Glomerular visceral epithelial cell (primary cell): ENCODE measurements at regions not wholly inside any gene's neighbourhood (a gene's known extent, or its start where the extent isn't known, plus 50 kb on each side); places are given as distances from the start of the nearest gene placed in this dataset.

Experiments used
- DNase-seq: peaks from one replicate; pipeline ENCODE4 v3.0.0-alpha.2; 2016; ENCODE audit errors: extremely low spot score

DNA sequence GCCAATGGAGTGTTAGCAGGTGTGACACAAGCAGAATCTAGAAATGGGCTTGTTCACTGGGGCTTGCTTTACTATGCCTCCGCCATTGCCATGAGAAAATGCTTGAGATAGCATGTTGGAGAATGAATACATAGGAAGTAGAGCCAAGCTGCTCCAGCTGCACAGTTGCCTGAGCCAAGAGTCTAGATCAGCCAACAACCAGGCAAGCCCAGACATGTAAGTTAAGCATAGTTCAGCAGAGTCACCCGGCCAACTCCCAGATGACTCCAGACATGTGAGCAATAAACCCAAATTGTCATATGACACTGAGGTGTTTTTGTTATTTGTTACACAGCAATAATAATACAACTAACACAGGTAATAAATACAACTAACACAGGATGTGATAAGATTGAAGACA, 167.9 kb downstream of the HAO1 start:
- peak; percentile 4 for DNase-seq

DNA sequence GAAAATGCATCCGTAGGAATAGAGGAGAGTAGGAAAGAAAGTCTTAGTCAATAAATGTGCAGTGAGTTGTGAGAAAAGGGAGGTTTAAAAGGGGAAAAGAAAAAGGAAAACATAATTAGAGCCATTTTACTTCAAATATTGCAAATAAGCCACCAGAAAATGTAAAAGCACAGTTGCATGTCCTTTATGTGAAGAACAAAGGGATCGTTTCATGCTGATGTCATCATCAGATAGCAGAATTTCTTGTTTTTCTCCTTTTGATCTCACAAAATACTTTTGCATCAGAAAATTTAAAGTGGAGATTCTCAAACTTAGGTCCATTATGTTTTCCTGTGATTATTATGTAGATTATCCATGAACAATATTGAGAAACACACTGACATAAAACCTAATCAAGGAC, 166.7 kb downstream of the HAO1 start:
- no peak for DNase-seq

DNA sequence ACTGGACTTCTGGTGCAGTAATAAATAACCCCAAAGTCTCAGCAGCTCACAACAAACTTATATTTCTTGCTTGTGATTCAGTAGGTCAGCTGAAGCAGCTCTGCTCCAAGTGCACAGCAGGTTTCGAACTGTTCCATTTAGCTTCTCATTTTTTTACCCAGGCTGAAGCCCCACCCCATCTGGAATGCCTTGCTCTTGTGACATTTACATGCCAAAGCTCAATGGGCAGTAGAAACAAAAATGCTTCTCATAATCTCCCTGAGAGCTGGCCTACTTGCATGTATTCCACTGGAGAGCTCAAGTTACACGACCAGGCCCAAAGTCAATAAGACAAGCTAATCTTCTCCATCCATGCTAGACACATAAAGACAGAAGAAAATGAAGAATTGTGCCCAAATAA, 165.2 kb downstream of the HAO1 start:
- no peak for DNase-seq

DNA sequence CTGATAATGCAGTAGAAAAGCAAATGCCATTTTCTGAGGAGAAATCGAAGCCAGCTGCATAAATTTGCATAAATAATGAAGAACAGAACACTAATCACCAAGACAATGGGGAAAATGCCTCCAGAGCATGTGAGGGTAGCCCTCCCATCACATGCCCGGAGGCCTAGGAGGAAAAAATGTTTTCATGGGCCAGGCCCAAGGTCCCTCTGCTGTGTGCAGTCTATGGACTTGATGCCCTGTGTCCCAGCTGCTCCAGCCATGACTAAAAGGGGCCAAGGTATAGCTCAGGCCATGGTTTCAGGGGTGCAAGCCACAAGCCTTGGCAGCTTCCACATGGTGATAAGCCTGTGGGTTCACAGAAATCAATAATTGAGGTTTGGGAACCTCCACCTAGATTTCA, 164.1 kb downstream of the HAO1 start:
- DNase-seq = no peak

DNA sequence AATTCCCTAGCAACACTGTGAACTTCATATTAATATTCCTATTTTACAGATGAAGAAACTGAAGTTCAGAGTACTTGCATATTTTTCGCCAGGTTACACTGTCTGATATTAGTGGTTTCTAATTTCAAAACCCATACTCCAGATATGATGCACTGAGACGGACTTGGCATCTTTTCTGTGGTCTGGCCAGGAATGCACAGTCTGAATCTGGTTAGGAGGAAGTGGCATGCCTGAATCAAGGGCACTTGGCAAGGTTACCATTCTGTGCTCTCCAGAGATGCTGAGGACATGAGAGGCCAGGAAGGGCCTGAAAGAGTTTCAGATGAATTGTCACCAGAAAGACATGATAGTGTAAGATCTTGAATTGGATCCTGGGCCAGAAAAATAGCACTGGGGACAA, 150.1 kb downstream of the HAO1 start:
- peak; percentile 39 for DNase-seq

DNA sequence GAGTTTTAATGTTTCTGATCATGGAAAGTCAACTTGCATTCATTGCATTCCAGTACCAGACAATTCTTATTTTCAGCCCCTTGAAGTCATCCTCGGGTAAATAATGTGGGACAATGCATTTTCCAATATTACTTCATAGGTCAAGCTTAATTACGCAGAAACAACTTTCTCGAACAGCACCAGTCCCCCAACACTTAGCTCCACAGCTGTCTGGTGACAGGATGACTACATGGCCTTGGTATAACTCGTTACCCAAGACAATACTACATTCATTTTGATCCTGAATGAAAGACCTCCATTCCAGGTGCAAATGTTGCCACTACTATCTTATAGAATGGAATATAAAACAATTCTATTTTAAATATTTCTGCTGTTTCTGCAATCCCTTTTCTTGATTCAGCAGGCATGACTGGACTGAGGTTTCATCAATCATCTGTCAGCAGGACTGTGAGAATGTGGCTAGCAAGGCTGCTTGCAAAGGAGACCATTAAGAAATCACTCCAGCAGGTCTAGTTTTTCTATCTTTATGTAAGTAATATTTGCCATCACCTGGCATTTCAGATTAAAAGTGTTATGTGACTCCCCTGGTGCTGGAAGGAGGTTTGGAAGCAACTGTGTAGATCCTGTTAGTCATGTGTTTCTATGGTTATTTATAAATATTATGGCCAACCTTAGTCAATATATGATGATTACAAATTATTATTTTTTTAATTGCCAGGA, 147.9 kb downstream of the HAO1 start:
- peak; percentile 4 for DNase-seq

DNA sequence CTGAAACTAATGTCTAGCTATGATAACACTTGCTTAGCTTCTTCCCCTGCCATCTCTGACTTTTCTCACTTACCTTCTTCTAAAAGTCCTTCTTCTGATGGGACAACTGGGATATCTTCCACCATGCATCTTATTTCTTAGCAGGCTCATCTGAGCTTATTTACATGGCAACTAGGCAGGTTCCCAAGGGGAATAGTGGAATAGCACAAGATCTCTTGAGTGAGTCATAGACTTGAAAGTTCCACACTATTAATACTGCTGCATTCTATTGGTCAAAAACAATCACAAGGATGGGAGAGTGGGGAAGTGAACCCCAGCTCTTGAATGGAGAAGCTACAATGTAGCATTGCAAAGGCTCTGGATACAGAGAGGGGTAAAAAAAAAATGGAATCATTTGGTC, 142.1 kb downstream of the HAO1 start:
- DNase-seq = no peak

DNA sequence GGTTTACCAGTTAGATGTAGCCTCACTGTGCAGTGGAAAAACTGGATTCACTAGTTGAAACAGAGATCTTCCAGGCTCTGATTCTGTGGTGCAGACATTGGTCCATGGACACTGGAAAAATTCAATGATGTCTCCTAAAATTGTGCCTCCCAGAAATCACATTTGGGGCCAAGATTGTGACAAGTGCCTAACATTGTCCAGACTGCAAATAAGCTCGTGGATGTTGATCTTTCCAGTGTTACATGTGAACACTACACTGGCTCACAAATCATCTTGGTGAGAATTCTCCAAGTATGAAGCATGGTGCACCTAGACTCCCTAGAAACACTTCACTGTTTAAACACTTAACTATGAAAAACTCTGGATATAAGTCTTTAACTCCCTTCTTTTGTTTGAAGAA, 140.4 kb downstream of the HAO1 start:
- DNase-seq = no peak

DNA sequence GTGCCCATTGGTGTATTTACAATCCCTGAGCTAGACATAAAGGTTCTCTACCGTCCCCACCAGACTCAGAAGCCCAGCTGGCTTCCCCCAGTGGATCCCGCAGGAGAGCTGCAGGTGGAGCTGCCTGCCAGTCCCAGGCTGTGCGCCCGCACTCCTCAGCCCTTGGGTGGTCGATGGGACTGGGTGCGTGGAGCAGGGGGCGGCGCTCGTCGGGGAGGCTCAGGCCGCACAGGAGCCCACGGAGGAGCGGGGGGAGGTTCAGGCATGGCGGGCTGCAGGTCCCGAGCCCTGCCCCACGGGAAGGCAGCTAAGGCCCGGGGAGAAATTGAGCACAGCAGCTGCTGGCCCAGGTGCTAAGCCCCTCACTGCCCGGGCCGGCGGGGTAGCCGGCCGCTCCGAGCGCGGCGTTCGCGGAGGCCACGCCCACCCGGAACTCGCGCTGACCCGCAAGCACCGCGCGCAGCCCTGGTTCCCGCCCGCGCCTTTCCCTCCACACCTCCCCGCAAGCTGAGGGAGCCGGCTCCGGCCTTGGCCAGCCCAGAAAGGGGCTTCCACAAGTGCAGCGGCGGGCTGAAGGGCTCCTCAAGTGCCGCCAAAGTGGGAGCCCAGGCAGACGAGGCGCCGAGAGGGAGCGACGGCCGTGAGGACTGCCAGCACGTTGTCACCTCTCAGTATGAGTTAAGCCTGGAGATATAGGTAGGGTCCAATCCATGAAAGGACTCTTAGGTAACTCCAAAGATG, 136.7 kb downstream of the HAO1 start:
- DNase-seq = peak; percentile 5

DNA sequence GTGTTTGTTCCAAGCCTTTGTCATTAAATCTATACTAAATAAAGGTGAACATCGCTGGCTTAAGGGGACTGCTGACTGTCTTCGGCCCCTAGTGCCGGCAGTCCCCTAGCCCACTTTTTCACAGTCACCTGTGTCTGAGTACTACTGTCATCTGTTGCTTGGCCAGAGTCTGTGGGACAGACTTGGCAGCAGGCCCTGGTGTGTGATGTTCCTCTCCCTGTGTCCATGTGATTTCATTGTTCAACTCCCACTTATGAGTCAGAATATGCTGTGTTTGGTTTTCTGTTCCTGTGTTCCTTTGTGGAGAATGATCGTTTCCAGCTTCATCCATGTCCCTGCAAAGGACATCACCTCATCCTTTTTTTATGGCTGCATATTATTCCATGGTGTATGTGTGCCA, 133.4 kb downstream of the HAO1 start:
- DNase-seq = no peak

DNA sequence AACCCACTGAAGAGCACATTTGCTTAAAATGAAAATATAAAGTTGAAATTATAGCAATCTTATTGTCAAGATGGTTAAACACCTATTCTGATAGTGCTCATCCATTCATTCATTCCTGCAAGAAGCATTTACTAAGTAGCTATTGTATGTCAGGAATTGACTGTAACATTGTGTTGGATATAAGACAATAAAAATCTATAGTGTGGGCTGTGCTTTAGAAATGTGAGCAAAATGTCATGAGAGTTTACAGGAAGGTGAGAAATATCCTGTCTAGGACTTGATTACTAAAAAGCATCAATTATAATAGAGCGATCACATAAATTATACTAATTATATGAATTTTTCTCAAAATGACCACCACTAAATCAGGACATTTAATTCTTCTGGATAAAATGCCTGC, 123.0 kb downstream of the HAO1 start:
- no peak for DNase-seq

DNA sequence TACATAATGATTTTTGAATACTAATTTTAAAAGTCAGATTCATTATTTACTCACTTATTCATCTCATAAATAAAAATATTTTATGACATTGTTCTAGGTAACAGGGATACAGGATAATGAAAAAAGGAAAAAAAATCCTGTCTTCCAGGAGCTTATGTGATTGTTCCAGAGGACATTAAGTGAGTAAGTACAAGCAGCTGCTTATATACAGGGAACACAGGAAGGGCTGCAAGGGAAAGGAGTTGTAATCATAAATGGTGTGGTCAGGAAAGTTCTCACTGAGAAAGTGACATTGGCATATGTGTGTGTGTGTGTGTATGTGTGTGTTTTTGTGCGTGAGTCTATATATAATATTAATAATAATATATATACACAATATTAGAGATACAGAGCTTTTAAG, 121.8 kb downstream of the HAO1 start:
- DNase-seq = no peak

DNA sequence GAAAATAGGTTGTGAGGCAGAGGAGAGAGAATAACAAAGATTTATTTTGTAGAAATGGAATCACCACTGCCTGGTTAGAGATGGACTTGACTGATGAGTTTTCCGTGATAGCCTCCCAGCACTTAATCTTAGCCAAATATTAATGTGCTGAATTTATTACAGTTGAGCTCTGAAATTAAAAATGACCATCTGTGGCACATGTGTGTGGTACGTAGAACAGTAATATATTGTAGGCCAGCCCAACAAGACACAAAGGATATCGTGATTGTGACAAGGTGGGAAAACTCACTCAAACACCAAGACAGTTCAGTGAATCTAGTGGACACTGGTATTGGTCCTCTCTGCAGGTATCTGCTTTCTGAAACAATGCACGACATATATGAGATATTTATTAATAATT, 119.4 kb downstream of the HAO1 start:
- no peak for DNase-seq

DNA sequence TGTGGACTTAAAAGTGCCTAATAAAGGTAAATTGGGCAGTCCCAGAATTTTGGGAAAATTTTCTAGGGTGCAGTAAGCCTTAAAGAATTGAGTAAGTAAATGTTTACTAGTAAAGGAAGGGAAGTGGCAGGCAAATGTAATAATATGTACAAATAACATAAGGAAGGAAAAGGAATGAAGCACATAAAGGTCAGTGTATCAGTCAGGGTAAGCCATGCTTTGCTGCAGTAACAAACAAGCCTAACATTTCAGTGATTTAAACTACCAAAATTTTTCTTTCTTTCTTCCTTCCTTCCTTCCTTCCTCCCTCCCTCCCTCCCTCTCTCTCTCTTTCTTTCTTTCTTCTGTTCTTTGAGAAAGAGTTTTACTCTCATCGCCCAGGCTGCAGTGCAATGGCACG, 117.5 kb downstream of the HAO1 start:
- no peak for DNase-seq

DNA sequence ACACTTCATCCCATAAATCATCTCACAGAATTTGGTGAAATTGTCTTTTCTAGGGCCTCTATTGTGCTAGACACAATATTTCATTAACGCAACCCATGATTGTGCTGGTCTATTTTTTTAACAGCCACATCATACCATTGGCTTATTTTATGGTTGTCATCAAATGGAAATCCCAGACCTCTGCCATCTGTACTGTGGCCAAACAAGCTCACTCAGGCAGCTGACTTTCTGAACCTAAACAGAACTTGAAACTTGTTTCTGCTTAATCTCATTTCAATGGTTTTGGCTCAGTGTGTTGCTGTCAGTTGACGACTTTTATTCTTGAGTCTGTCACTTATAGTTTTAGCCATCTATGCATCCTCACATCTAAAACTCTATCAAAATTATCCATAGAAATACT, 111.8 kb downstream of the HAO1 start:
- no peak for DNase-seq

DNA sequence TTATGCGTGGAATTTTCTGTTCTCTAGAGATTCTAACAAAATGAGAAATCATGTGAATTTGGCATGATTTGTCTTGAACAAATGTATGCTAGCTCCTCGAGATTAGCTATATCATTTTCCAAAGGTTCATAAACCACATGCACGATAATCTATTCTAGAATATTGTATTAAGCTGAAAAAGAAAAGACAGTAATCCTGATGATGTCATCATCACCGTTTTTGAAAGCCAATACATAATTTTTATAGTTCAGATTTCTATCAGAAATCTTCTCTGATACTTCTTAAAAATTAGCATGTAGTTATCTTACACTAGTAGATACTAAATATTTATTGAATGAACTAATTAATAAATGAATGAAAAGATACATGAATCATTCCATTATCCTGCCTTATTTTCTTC, 111.2 kb downstream of the HAO1 start:
- no peak for DNase-seq

DNA sequence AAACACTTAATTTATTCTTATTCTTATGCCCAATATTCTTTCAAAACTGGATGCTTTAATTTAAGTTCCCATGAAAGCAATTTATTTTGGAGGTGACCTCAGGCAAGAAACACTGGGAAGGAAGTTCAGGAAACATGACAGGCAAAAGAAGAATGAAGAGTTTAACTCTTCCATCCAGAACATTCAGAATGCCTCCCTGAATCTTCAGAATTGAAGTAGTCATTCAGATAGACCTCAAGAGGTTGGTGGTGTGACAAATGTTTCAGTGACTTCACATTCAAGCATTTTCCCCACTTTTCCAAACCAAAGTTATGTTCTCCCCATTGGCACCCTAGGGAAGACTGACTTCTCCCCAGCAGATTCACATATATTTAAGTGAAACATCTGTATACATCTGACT, 110.5 kb downstream of the HAO1 start:
- DNase-seq = no peak
